ENCODE measurements at regions not wholly inside any gene's neighbourhood (a gene's known extent, or its start where the extent isn't known, plus 50 kb on each side); places are given as distances from the start of the nearest gene placed in this dataset.

- Histone ChIP-seq H3K4me2 (ENCODE audit: low read depth, low read length) (no peak overlapping the region), H3K4me3 (ENCODE audit: low read length) (no peak overlapping the region), H3K9me2 (replicated peaks; ENCODE audit: insufficient read depth, low read length) (no peaks in the 10 kb centered on the region), H2AFZ (ENCODE audit: low read length) (no peak overlapping the region), H4K20me1 (ENCODE audit: insufficient read depth, low read length) (no peaks in the 10 kb centered on the region), H3K9me3 (replicated peaks; ENCODE audit: insufficient read depth, low read length) (no peaks in the 10 kb centered on the region), H3K4me1 (ENCODE audit: low read length) (no peaks in the 10 kb centered on the region), H3K9ac (ENCODE audit: low read length) (no peak overlapping the region), H3K79me2 (ENCODE audit: low read length) (no peaks in the 10 kb centered on the region), H3F3A (ENCODE audit: insufficient read depth, low read length) (no peaks in the 10 kb centered on the region), H3K36me3 (replicated peaks; ENCODE audit: insufficient read depth, low read length) (no peaks in the 10 kb centered on the region), H3K27me3 (replicated peaks; ENCODE audit: insufficient read depth, low read length) (no peaks in the 10 kb centered on the region), H3K27ac (ENCODE audit: low read length) (no peak overlapping the region)
- no peak for DNase-seq
- TF ChIP-seq EZH2 (optimal IDR thresholded peaks at IDR 0.05; ENCODE audit: low read depth, low read length) (no peak), CTCF (IDR thresholded peaks at IDR 0.05; ENCODE audit: low read length) (no peak), EZH2phosphoT487 (IDR thresholded peaks at IDR 0.05; ENCODE audit: low read length) (no peak)
Measured at GRCh38 chr4:66658809-66659208, 886.5 kb downstream of the CENPC start.

- H3K4me1 ChIP-seq (ENCODE audit: low read length) = no peaks in the 10 kb centered on the region
- no peaks in the 10 kb centered on the region for H3K27me3 ChIP-seq (replicated peaks; ENCODE audit: insufficient read depth, low read length)
- no peak for TF ChIP-seq EZH2phosphoT487 (IDR thresholded peaks at IDR 0.05; ENCODE audit: low read length)
- no peak for TF ChIP-seq CTCF (IDR thresholded peaks at IDR 0.05; ENCODE audit: low read length)
- no peak for TF ChIP-seq EZH2 (optimal IDR thresholded peaks at IDR 0.05; ENCODE audit: low read depth, low read length)
- no peak overlapping the region for H3K9ac ChIP-seq (ENCODE audit: low read length)
- H3K36me3 ChIP-seq (replicated peaks; ENCODE audit: insufficient read depth, low read length) = no peaks in the 10 kb centered on the region
- DNase-seq = no peak
- no peak overlapping the region for H3K4me3 ChIP-seq (ENCODE audit: low read length)
- no peaks in the 10 kb centered on the region for H3F3A ChIP-seq (ENCODE audit: insufficient read depth, low read length)
- H3K9me3 ChIP-seq (replicated peaks; ENCODE audit: insufficient read depth, low read length) = no peaks in the 10 kb centered on the region
- H3K79me2 ChIP-seq (ENCODE audit: low read length) = no peaks in the 10 kb centered on the region
- H3K27ac ChIP-seq (ENCODE audit: low read length) = no peak overlapping the region
- no peaks in the 10 kb centered on the region for H3K9me2 ChIP-seq (replicated peaks; ENCODE audit: insufficient read depth, low read length)
- H3K4me2 ChIP-seq (ENCODE audit: low read depth, low read length) = no peak overlapping the region
- H4K20me1 ChIP-seq (ENCODE audit: insufficient read depth, low read length) = no peaks in the 10 kb centered on the region
- H2AFZ ChIP-seq (ENCODE audit: low read length) = no peak overlapping the region
Measured at GRCh38 chr4:66655505-66655904, 889.8 kb downstream of the CENPC start.

GRCh38 chr4:66653937-66654336 lies 891.4 kb downstream of the CENPC start:
- Histone ChIP-seq H3K4me1 (ENCODE audit: low read length) (no peaks in the 10 kb centered on the region), H3K36me3 (replicated peaks; ENCODE audit: insufficient read depth, low read length) (no peaks in the 10 kb centered on the region), H3K4me2 (ENCODE audit: low read depth, low read length) (no peak overlapping the region), H4K20me1 (ENCODE audit: insufficient read depth, low read length) (no peaks in the 10 kb centered on the region), H3F3A (ENCODE audit: insufficient read depth, low read length) (no peaks in the 10 kb centered on the region), H3K79me2 (ENCODE audit: low read length) (no peaks in the 10 kb centered on the region), H3K9me3 (replicated peaks; ENCODE audit: insufficient read depth, low read length) (no peaks in the 10 kb centered on the region), H2AFZ (ENCODE audit: low read length) (no peak overlapping the region), H3K27ac (ENCODE audit: low read length) (no peak overlapping the region), H3K4me3 (ENCODE audit: low read length) (no peak overlapping the region), H3K9ac (ENCODE audit: low read length) (no peak overlapping the region), H3K27me3 (replicated peaks; ENCODE audit: insufficient read depth, low read length) (no peaks in the 10 kb centered on the region), H3K9me2 (replicated peaks; ENCODE audit: insufficient read depth, low read length) (no peaks in the 10 kb centered on the region)
- DNase-seq = no peak
- TF ChIP-seq CTCF (IDR thresholded peaks at IDR 0.05; ENCODE audit: low read length) = no peak
- TF ChIP-seq EZH2phosphoT487 (IDR thresholded peaks at IDR 0.05; ENCODE audit: low read length) = no peak
- no peak for TF ChIP-seq EZH2 (optimal IDR thresholded peaks at IDR 0.05; ENCODE audit: low read depth, low read length)

All from MM.1S (cell line).